NCI-H345 treated with DMSO at 0.1 percent for 48 hours (cell line): ENCODE measurements at regions not wholly inside any gene's neighbourhood (a gene's known extent, or its start where the extent isn't known, plus 50 kb on each side); places are given as distances from the start of the nearest gene placed in this dataset.

Experiments
- DNase-seq: peaks from one replicate; lab custom pipeline; 2025; ENCODE audit not compliant: unreplicated experiment; lab: John Stamatoyannopoulos, UW

DNA sequence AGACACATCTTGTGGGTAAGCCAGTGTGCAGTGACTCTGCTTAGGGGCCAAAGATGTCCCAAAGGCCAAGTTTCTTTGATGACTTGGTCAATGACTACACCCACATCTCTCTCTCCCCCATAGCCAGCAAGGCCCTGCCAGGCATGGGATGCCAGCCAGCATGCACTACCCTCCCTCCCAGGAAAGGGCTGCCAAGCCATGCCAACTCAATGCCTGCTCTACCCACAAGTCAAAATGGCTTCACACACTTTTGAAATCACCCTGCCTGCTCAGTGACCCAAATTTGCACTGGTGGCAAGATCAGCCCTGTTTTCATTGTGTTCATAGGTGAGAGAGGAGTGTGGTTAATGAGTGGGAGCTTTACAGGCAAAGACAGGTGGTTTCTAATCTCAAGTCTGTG, 112.5 kb downstream of the MATN1 start:
- DNase-seq = no peak

GRCh38 chr1:30609999-30610345, 113.4 kb downstream of the MATN1 start:
- DNase-seq = no peak

DNA sequence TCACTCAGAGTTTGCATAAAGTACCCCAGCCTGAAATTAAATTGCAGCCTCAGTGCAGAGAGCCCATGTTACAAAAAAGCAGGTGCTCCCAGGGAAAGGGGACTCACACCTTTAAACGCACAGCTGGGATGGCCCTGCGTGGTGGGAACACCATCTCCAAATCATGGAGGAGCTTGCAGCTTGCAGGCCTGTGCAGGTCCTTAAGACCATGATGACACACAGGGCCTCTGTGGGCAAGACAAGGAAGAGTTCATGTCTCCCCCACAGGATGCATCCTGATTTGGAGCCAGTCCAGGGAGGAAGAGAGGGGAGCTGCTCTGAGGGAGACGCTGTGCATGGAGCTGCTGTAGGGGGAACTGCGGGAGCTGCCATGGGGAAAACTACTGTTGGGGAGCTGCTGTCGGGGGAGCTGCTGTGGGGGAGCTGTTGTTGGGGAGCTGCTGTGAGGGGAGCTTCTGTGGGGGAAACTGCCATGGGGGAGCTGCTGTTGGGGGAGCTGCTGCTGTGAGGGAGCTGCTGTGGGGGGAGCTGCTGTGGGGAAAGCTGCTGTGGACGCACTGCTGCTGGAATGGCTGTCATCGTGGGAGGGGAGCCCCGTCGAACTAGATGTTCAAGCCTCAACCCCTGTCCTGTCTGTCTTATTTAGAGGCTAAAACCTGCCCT, 113.9 kb downstream of the MATN1 start:
- no peak for DNase-seq

GRCh38 chr1:30607723-30608122, 115.7 kb downstream of the MATN1 start:
- DNase-seq = no peak

DNA sequence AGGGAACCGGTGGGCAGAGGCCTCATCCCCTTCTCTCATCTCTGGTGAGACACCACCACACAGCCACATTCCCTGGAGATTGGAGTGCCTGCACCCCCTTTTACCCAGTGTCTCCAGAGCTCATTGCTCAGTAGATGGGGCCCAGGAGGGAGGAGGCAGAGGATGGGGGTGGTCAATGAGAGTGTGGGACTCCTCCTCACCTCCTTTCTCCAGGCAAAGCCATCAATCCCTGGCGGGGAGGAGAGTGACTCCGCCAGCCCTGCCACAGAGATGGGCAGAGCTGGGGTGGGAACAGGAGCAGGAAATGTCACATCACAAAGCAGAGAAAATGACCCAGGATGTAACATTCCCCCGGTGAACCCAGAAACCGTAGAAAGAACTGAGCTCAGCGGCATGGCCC, 117.2 kb downstream of the MATN1 start:
- DNase-seq = no peak

DNA sequence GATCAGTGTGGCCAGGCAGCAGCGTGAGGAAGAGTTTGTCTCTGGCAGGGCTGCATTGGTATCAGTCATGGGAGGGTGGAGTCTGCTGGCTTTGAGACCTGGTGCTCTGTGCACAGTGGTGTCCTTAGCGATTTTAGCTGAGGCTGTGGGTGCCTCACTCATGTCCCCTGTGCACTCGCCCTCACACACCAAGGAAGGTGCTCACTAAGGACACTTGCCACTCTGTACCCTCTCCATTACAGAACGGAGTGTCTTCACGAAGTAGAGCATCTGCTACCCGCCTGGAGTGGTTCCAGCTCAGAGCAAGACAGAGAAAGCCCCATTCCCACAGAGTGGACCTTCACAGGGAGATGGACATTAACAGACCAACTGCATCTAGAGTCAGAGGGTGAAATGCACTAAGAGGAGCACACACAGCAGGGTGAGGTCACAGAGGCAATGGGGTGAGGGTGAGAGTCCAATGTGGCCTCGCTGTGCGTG, 117.9 kb downstream of the MATN1 start:
- no peak for DNase-seq

- DNase-seq = no peak
These were observed 118.5 kb downstream of the MATN1 start for GRCh38 chr1:30604801-30605440.

GRCh38 chr1:30603081-30603858, 120.1 kb downstream of the MATN1 start:
- no peak for DNase-seq

DNA sequence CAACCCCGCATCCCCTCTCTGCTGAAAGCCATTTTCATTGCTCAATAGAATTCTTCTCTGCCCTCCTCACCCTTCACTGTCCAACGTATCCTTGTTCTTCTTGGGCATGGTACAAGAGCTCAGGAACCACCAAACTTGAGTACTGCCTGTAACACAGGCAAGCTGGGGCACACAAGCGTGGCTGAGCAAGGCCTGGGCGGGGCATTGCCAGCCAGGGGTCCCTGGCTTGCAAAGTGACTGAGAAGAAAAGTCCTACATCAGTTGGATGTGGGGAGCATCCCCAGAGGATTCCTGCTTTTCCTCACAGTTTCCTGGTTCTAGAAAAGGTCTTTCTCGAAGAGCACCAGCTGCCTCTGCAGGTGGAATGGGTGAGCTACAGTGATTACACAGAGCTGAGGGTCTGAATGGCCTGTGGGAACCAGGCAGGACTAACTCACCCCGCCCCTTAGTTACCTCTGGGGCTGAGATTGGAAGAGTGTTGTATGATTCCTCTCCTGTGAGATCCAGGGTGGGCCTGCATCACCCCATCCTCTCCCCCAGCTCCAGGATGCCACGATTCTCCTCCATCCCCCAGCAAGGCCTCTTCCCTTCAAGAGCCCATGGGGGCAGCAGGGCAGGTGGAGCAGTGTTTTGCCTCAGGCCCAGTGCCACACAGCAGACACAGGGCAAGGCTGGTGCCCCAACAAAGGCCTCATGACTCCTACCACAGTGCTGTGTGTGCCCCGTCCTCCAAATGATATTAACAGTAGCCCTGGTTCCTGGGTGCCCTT, 121.9 kb downstream of the MATN1 start:
- DNase-seq = no peak

GRCh38 chr1:30600706-30601105, 122.7 kb downstream of the MATN1 start:
- no peak for DNase-seq

DNA sequence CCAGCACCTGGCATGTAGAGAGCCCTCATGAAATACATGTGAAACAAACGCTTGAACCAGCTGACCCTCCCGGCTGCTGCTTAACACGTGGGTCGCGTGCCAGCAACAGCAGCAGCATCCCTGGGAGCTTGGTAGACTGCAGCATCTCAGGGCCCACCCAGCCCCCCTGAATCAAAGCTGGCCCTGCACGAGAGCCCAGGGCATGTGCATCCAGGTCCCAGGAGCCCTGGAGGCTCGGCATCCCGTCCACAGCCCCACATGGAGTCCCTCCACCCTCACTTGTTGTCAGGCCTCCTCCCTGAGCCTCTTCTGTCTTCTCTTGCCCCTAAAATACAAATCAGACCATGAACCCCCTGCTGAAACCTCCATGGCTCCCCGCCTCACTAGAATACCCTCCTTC, 123.1 kb downstream of the MATN1 start:
- no peak for DNase-seq

DNA sequence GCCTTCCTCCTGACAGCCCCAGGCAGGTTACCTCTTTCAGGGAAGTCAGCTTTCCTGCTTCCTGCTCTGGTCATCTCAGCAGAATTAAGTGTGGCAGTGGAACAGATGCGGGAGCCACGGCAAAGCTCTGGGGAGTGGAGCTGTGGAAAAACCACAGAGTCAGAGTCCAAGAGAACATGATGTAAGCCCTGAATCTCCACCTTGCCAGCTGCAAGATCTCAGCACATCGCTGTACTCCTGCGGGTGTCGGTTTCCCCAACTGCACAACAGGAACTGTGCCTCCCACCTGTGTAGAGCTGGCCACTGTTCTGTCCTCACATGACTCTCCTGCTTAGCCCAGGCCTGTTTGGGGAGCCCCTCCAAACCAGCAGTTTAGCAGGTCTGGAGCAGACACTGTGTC, 123.7 kb downstream of the MATN1 start:
- DNase-seq = no peak

- no peak for DNase-seq
These were observed 124.7 kb downstream of the MATN1 start for GRCh38 chr1:30598571-30599114.

DNA sequence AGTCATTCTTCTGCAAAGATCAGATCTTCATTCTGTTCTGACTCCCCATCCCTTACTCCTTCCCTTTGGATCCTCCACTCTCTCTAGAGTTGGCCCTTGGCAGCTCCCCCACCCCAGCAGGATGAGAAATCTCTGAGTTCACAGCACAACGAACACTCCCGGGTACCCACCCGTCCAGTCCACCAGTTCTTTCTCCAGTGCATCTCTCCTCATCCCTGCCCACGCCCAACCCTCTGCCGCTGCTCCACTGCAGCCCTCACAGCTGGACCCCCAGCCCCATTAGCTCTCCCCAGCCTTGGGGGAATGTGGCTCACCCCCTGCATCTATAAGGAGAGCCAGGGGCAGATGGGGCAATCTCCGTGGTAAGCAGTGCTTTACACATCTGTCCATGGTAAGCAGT, 125.7 kb downstream of the MATN1 start:
- DNase-seq = no peak

DNA sequence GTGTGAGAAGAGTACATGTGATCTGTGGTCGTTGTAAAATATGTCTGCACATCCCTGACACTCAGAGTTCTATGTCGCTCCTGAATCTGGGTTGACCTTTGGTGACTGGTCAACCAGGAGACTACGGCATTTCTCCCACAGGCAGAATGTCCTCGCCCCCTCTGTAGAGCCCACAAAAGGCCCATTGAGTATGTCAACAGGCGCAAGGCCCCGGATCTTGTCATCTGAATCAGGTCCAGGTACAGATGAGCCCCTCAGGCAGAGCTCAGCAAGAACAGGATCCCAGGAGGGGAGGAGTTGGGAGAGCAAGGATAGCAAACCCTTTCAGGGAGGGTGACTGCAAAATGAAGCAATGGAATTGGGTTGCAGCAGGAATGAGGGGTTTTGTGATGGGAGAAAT, 126.5 kb downstream of the MATN1 start:
- DNase-seq = no peak

DNA sequence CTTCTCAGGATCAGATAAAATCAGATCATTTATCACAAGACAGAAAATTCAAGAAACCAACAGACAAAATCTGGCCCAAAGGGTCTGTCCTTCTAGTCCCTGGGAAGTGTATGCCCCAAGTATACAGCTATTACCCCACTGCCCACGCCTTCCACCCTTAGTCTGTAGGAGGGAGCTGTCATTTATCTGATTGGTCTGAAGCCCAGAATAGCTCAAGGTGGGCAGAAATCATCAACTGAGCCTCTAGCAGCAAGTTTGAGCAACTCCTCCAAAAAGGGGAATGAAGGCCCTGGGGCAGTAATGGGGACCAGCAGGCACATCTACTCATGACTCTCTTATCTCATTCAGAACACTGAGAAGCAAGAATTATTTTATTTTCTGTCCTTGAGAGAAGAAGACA, 126.9 kb downstream of the MATN1 start:
- no peak for DNase-seq

DNA sequence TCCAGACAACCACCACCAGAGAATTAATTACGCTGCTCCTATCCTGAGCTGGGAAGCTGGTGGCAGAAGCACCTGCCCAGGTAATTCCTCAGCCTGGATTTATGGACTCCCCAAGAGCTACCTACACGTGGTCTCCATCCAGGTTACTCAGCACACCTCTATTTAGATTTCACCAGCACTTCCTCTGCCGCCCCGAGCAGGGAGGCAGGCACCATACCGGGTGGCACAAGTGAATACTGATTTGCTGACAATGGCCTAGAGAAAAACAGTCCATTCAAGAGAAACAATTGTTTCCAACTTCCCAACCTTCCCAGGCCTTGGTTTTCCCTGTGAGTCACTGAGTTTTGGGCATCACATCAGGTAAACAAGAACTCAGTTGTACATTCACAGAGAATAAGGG, 134.3 kb downstream of the MATN1 start:
- no peak for DNase-seq

- no peak for DNase-seq
These were observed 134.9 kb downstream of the MATN1 start for GRCh38 chr1:30588311-30589073.

GRCh38 chr1:30586671-30587070, 136.7 kb downstream of the MATN1 start:
- no peak for DNase-seq

DNA sequence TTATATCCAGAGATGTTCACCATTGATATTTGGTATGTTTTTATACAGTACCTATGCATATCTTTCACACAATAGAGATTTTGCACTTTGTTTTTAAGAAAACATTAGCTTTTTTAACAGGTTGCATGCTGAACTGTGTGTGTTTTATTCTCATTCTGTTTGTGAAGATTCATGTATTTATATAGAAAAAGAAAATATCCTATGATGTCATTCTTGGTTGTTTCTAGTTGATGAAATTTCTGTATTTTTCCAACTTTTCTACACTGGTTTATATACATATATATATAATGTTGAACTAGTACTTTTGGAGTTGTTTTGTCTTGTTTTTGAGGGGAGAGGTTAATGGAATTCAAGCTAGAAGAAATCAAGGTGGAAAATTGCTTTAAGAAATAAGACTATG, 143.8 kb downstream of the MATN1 start:
- DNase-seq = no peak

GRCh38 chr1:30575066-30575465, 148.3 kb downstream of the MATN1 start:
- no peak for DNase-seq
